ENCODE measurements at regions not wholly inside any gene's neighbourhood (a gene's known extent, or its start where the extent isn't known, plus 50 kb on each side); places are given as distances from the start of the nearest gene placed in this dataset.
A peak's percentile ranks its signal among the peaks of the same experiment; 100 is the strongest.

DNA sequence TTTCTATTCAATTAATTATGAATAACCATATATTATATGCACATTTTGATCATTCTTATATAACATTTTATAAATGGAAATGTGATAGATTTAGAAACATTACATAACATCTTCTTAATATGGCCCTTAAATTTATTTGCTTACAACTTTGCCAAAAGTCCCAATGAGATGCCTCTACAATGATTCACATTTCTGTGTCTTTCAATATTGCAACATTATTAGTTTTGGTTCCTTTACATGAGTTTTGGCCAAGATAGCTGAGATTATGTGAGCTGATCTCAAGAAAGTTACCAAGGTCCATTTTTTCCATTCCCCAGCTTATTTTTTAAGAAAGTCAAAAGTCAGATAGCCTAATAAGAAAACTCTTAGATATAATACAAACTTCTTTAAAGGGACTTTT is 361.2 kb downstream of the PCDH7 start:
- peaks cover 14% of the 10 kb centered on the region for H3K4me1 ChIP-seq (ENCODE audit: control insufficient read depth, insufficient read depth, low read length)
- H3K4me3 ChIP-seq (ENCODE audit: low read depth, low read length): no peak overlapping the region
- H3K27me3 ChIP-seq (ENCODE audit: control insufficient read depth, insufficient read depth, low read length): no peaks in the 10 kb centered on the region
- no peak overlapping the region for H3K9ac ChIP-seq (ENCODE audit: low read length)
- H3K36me3 ChIP-seq (ENCODE audit: control insufficient read depth, insufficient read depth, low read length): no peaks in the 10 kb centered on the region
- no peak overlapping the region for H3K27ac ChIP-seq (ENCODE audit: low read depth, low read length)
- H3K9me3 ChIP-seq (ENCODE audit: control insufficient read depth, insufficient read depth, low read depth, low read length): no peaks in the 10 kb centered on the region

DNA sequence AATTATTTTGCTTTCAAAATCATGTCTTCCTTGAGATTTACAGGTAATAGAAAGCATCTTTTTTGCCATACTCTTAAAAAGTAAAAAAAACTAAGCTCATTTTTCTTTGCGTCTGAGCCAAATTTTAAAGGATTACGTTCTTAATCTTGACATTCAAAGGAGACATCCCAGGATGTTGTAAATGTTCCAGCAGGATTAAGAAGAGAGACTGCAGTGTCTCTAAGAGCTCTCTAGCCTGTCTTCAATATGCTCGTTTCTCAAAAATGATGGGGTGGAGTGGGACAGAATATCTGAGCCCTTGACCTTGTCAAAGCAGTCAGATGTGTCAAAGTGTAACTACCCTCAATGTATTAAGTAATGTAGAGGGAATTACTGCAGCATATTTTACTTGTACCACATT is 363.3 kb downstream of the PCDH7 start:
- Histone ChIP-seq H3K9me3 (ENCODE audit: control insufficient read depth, insufficient read depth, low read depth, low read length) (no peaks in the 10 kb centered on the region), H3K4me3 (ENCODE audit: low read depth, low read length) (no peak overlapping the region), H3K36me3 (ENCODE audit: control insufficient read depth, insufficient read depth, low read length) (no peaks in the 10 kb centered on the region), H3K4me1 (ENCODE audit: control insufficient read depth, insufficient read depth, low read length) (peaks cover 14% of the 10 kb centered on the region), H3K9ac (ENCODE audit: low read length) (no peak overlapping the region), H3K27me3 (ENCODE audit: control insufficient read depth, insufficient read depth, low read length) (no peaks in the 10 kb centered on the region), H3K27ac (ENCODE audit: low read depth, low read length) (no peak overlapping the region)

DNA sequence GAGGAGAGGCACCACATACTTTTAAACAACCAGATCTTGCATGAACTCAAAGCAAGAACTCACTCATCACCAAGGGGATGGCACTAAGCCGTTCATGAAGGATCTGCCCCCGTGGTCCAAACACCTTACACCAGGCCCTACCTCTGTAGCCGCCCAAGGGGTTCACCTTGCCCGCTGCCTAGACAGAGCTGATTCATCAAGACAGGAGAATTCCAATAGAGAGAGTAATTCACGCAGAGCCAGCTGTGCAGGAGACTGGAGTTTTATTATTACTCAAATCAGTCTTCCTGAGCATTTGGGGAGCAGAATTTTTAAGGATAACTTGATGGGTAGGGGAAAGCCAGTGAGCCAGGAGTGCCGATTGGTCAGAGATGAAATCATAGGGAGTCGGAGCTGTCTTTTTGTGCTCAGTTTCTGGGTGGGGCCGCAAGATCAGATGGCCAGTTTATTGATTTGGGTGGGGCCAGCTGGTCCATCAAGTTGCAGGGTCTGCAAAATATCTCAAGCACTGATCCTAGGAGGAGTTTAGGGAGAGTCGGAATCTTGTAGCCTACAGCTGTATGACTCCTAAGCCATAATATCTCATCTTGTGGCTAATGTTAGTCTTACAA is 364.7 kb downstream of the PCDH7 start:
- Histone ChIP-seq H3K4me1 (ENCODE audit: control insufficient read depth, insufficient read depth, low read length) (peaks cover 14% of the 10 kb centered on the region), H3K9me3 (ENCODE audit: control insufficient read depth, insufficient read depth, low read depth, low read length) (no peaks in the 10 kb centered on the region), H3K9ac (ENCODE audit: low read length) (no peak overlapping the region), H3K27me3 (ENCODE audit: control insufficient read depth, insufficient read depth, low read length) (no peaks in the 10 kb centered on the region), H3K36me3 (ENCODE audit: control insufficient read depth, insufficient read depth, low read length) (no peaks in the 10 kb centered on the region), H3K4me3 (ENCODE audit: low read depth, low read length) (no peak overlapping the region), H3K27ac (ENCODE audit: low read depth, low read length) (no peak overlapping the region)

DNA sequence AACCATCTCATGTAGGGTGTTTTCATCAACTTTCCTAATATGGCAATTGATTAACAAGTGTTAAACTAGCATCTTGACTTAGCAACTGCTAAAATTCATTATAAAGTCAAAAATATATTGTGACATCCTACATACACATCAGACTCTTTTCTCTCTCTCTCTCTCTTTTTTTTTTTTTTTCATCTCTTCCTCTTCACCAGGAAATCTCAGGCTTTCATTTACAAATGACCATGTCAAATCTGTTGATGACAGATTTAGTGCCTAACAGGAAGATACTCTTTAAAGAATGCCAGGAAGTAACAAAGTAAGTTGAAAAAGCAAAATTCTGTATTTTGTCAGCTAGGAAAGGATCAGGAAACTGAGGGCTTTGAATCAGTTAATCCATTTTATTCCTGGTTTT is 365.5 kb downstream of the PCDH7 start:
- H3K4me1 ChIP-seq (ENCODE audit: control insufficient read depth, insufficient read depth, low read length): peaks cover 14% of the 10 kb centered on the region
- H3K36me3 ChIP-seq (ENCODE audit: control insufficient read depth, insufficient read depth, low read length): no peaks in the 10 kb centered on the region
- no peaks in the 10 kb centered on the region for H3K9me3 ChIP-seq (ENCODE audit: control insufficient read depth, insufficient read depth, low read depth, low read length)
- no peaks in the 10 kb centered on the region for H3K27me3 ChIP-seq (ENCODE audit: control insufficient read depth, insufficient read depth, low read length)
- H3K4me3 ChIP-seq (ENCODE audit: low read depth, low read length): no peak overlapping the region
- no peak overlapping the region for H3K9ac ChIP-seq (ENCODE audit: low read length)
- H3K27ac ChIP-seq (ENCODE audit: low read depth, low read length): 0 out of 2 replicates have a peak overlapping the region, but pooled peaks have one; percentile 18

DNA sequence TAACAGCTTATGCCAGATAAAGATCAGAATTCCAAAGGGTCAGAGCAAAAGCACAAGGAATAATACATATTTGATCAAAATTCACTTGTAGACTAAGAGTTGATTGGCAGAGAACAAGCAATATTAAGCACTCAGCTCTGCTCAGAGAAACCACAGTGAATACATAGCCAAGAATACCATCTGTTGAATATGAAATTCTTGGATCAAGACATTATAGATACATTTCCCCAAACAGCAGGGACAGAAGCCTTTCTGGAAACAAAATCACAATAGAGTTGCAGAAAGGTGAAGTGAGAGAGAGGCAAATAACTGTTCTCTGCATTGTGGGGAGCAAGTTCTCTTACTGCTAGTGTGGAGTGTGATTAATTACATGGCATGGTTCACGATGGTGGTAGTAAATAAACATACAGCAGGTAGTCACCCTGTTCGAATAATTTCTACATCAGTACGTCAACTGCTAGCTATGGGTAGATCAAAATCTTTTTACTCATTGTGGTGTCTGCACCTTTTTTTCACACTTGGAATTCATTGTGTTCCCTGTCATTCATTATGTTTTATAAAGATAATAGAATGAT is 366.7 kb downstream of the PCDH7 start:
- no peaks in the 10 kb centered on the region for H3K36me3 ChIP-seq (ENCODE audit: control insufficient read depth, insufficient read depth, low read length)
- peaks cover 14% of the 10 kb centered on the region for H3K4me1 ChIP-seq (ENCODE audit: control insufficient read depth, insufficient read depth, low read length)
- no peak overlapping the region for H3K27ac ChIP-seq (ENCODE audit: low read depth, low read length)
- H3K9ac ChIP-seq (ENCODE audit: low read length): no peak overlapping the region
- H3K4me3 ChIP-seq (ENCODE audit: low read depth, low read length): no peak overlapping the region
- no peaks in the 10 kb centered on the region for H3K9me3 ChIP-seq (ENCODE audit: control insufficient read depth, insufficient read depth, low read depth, low read length)
- no peaks in the 10 kb centered on the region for H3K27me3 ChIP-seq (ENCODE audit: control insufficient read depth, insufficient read depth, low read length)

DNA sequence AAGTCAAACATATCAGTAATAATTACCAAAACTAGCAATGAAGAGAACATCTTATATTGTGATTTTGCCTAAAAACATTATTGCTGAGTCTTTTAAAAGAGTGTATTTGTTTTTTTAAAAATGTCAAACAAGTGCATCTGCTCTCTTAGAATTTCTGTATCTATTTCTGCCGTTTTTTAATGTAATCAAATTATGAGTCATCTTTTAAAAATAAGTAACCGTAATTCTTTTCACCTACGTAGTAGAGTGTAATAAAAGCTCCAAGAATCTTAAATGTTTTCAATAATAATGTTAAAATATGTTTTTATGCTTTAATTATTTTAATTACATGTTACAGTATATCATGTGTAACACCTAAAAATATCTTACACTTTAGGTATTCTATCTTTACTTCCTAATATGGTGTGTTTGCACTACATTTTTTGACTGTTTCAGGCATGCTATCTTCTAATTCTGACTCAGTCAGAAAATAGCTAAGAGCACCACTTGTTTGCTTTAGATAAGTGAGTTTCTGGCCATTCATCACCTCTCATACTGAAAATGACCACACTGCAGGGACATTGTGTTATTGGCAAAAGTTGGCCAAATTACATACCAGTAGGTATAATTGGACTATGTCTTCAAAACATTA is 368.5 kb downstream of the PCDH7 start:
- Histone ChIP-seq H3K27me3 (ENCODE audit: control insufficient read depth, insufficient read depth, low read length) (no peaks in the 10 kb centered on the region), H3K4me3 (ENCODE audit: low read depth, low read length) (no peak overlapping the region), H3K27ac (ENCODE audit: low read depth, low read length) (no peak overlapping the region), H3K9me3 (ENCODE audit: control insufficient read depth, insufficient read depth, low read depth, low read length) (no peaks in the 10 kb centered on the region), H3K9ac (ENCODE audit: low read length) (no peak overlapping the region), H3K4me1 (ENCODE audit: control insufficient read depth, insufficient read depth, low read length) (peaks cover 14% of the 10 kb centered on the region), H3K36me3 (ENCODE audit: control insufficient read depth, insufficient read depth, low read length) (no peaks in the 10 kb centered on the region)

DNA sequence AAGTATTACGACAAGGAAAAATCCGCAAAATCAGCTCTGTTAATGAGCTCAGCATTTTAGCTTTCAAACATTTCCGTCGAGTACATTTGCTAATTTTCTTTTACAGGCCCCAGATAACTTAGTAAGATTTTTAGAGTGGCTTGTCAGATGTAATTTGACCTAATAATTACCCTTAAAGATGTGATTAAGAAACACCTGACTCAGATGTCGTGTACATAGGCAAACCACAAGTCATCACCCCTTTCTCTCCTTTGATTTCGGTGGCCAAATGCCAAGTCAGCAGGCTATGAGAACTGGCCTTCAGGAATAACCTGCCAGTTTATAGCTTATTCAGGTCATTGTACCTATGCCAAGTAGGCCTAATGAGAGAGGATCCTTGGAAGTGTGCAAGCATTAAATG is 369.6 kb downstream of the PCDH7 start:
- H3K9me3 ChIP-seq (ENCODE audit: control insufficient read depth, insufficient read depth, low read depth, low read length): no peaks in the 10 kb centered on the region
- H3K4me1 ChIP-seq (ENCODE audit: control insufficient read depth, insufficient read depth, low read length): peaks cover 10% of the 10 kb centered on the region
- no peak overlapping the region for H3K27ac ChIP-seq (ENCODE audit: low read depth, low read length)
- H3K9ac ChIP-seq (ENCODE audit: low read length): no peak overlapping the region
- H3K36me3 ChIP-seq (ENCODE audit: control insufficient read depth, insufficient read depth, low read length): no peaks in the 10 kb centered on the region
- no peaks in the 10 kb centered on the region for H3K27me3 ChIP-seq (ENCODE audit: control insufficient read depth, insufficient read depth, low read length)
- H3K4me3 ChIP-seq (ENCODE audit: low read depth, low read length): no peak overlapping the region

DNA sequence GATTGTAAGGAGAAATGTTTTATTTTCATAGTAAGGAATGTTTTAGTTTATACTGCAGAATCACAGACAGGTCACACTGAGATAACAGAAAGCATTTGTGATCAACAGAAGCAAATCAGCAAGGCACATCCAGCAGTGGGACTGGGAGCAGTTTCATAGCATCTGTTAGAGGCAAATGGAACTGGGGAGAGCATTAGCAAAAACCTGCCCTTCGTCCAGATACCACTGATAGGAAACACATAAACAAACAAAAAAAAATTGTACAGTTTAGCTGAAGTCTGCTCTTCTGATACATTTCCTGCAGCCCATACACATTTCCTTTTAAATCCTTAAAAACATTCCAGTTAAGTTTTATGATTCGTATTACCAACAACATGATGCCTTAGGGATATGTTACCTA is 374.3 kb downstream of the PCDH7 start:
- H3K4me1 ChIP-seq (ENCODE audit: control insufficient read depth, insufficient read depth, low read length): no peaks in the 10 kb centered on the region
- H3K27ac ChIP-seq (ENCODE audit: low read depth, low read length): no peak overlapping the region
- no peak overlapping the region for H3K9ac ChIP-seq (ENCODE audit: low read length)
- H3K4me3 ChIP-seq (ENCODE audit: low read depth, low read length): no peak overlapping the region
- H3K27me3 ChIP-seq (ENCODE audit: control insufficient read depth, insufficient read depth, low read length): no peaks in the 10 kb centered on the region
- no peaks in the 10 kb centered on the region for H3K9me3 ChIP-seq (ENCODE audit: control insufficient read depth, insufficient read depth, low read depth, low read length)
- H3K36me3 ChIP-seq (ENCODE audit: control insufficient read depth, insufficient read depth, low read length): no peaks in the 10 kb centered on the region

DNA sequence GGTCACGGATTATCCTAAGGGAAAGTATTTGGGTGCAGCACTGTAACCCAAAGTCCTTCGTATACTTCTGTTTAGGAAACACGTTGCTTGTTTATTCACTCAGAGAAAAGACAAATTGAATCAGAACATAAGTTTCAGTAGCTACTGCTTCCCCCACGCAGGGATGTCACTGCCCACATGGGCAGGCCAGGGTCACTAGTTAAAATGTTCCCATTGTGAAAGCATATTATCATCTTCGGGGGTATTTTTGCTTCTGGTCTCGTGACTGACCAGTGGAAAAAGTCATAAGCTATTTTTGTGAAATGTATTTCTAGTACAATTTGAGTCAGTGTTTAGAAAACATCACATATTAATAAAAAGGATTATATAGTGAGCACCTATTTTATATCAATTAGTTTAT is 377.8 kb downstream of the PCDH7 start:
- Histone ChIP-seq H3K27me3 (ENCODE audit: control insufficient read depth, insufficient read depth, low read length) (no peaks in the 10 kb centered on the region), H3K4me1 (ENCODE audit: control insufficient read depth, insufficient read depth, low read length) (no peaks in the 10 kb centered on the region), H3K9me3 (ENCODE audit: control insufficient read depth, insufficient read depth, low read depth, low read length) (no peaks in the 10 kb centered on the region)

DNA sequence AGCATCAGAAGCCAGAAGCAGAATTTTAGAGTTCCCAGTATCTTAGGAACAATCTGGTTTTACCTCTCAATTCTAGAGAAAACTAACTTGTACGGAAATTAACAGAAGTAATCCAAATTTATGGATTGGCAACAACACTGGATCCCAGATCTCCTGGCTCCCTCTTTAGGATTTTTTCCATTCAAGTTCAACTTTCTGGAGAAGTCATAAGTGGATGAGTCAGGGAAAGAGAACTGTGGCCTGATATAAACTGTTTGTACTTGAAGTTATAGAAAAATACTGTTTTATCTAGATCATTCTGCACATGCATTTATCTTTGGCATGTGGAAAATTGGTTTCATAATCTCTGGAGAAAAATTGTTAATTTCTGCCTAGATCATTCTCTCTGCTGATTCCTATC is 380.4 kb downstream of the PCDH7 start:
- Histone ChIP-seq H3K4me1 (ENCODE audit: control insufficient read depth, insufficient read depth, low read length) (no peaks in the 10 kb centered on the region), H3K27me3 (ENCODE audit: control insufficient read depth, insufficient read depth, low read length) (no peaks in the 10 kb centered on the region), H3K9me3 (ENCODE audit: control insufficient read depth, insufficient read depth, low read depth, low read length) (no peaks in the 10 kb centered on the region), H3K36me3 (ENCODE audit: control insufficient read depth, insufficient read depth, low read length) (no peaks in the 10 kb centered on the region), H3K4me3 (ENCODE audit: low read depth, low read length) (no peak overlapping the region), H3K9ac (ENCODE audit: low read length) (no peak overlapping the region), H3K27ac (ENCODE audit: low read depth, low read length) (no peak overlapping the region)

More for the DNA sequence above, 377.8 kb downstream of the PCDH7 start:
- Histone ChIP-seq H3K4me3 (ENCODE audit: low read depth, low read length) (no peak overlapping the region), H3K9ac (ENCODE audit: low read length) (no peak overlapping the region), H3K36me3 (ENCODE audit: control insufficient read depth, insufficient read depth, low read length) (no peaks in the 10 kb centered on the region), H3K27ac (ENCODE audit: low read depth, low read length) (no peak overlapping the region)

DNA sequence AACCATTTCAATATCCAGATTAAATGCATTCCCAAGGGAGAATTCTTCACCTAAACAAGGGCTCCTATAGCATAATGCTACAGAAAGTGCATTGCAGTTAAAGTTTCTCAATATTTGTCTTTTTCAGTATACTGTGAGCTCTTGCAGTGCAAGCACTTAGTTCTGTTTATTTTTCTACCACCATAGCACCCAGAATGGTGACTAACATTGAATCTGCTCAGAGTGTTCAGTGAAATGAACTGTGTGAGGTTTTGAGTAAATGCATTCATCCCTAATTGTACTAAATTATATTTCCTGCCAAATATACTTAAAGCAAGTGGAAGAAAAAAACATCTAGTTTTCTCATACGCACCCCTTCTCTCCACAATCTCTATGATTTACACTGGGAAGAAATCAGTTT is 383.9 kb downstream of the PCDH7 start:
- H3K27me3 ChIP-seq (ENCODE audit: control insufficient read depth, insufficient read depth, low read length): no peaks in the 10 kb centered on the region
- no peaks in the 10 kb centered on the region for H3K36me3 ChIP-seq (ENCODE audit: control insufficient read depth, insufficient read depth, low read length)
- H3K4me1 ChIP-seq (ENCODE audit: control insufficient read depth, insufficient read depth, low read length): no peaks in the 10 kb centered on the region
- no peaks in the 10 kb centered on the region for H3K9me3 ChIP-seq (ENCODE audit: control insufficient read depth, insufficient read depth, low read depth, low read length)
- H3K27ac ChIP-seq (ENCODE audit: low read depth, low read length): no peak overlapping the region
- no peak overlapping the region for H3K9ac ChIP-seq (ENCODE audit: low read length)
- no peak overlapping the region for H3K4me3 ChIP-seq (ENCODE audit: low read depth, low read length)
